Cardiac fibroblast (primary cell): ENCODE measurements at regions not wholly inside any gene's neighbourhood (a gene's known extent, or its start where the extent isn't known, plus 50 kb on each side); places are given as distances from the start of the nearest gene placed in this dataset.
"Not testable (repeated sequence)": the region's sequence is repeated elsewhere in the genome, so short reads cannot be mapped to it uniquely, and the experiment has no call there.

Experiments
- DNase-seq, 2 donors: peaks; one replicate each; pipeline versions ENCODE4 v3.0.0 to v3.0.0-alpha.2; 2010; ENCODE audit warnings: low read depth in 2 of 2
- H3K4me3 ChIP-seq, 2 donors: replicated peaks in 1 of 2; 1 replicate in 1 of 2; 2 replicates in 1 of 2; pipeline ENCODE4 v1.5.1; 2011; ENCODE audit warnings: low read depth in 2 of 2, low read length in 2 of 2, mild to moderate bottlenecking in 2 of 2, moderate library complexity in 1 of 2
- TF ChIP-seq, protein P1 (sequence below): IDR thresholded peaks from one replicate; pipeline ENCODE4 v1.5.1; 2011; ENCODE audit warnings: low read depth, mild to moderate bottlenecking, low read length, inconsistent platforms

DNA sequence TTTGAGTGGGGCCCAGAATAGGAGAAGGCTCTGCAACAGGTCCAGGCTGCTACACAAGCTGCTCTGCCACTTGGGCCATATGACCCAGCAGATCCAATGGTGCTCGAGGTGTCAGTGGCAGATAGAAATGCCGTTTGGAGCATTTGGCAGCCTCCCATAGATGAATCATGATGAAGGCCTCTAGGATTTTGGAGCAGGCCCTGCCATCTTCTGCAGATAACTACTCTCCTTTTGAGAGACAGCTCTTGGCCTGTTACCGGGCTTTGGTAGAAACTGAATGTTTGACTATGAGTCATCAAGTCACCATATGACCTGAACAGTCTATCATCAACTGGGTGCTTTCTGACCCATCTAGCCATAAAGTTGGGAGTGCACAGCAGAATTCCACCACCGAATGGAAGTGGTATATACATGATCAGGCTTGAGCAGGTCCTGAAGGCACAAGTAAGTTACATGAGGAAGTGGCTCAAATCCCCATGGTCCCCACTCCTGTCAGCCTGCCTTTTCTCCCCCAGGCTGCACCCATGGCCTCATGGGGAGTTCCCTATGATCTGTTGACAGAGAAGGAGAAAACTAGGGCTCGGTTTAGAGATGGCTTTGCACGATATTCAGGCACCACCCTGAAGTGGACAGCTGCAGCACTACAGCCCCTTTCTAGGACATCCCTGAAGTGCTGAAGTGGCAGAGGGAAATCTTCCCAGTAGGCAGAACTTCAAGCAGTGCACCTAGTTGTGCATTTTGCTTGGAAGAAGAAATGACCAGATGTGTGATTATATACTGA, 971.4 kb downstream of the MCTP2 start:
- H3K4me3 ChIP-seq = no peak overlapping the region
- TF ChIP-seq, protein P1, sequence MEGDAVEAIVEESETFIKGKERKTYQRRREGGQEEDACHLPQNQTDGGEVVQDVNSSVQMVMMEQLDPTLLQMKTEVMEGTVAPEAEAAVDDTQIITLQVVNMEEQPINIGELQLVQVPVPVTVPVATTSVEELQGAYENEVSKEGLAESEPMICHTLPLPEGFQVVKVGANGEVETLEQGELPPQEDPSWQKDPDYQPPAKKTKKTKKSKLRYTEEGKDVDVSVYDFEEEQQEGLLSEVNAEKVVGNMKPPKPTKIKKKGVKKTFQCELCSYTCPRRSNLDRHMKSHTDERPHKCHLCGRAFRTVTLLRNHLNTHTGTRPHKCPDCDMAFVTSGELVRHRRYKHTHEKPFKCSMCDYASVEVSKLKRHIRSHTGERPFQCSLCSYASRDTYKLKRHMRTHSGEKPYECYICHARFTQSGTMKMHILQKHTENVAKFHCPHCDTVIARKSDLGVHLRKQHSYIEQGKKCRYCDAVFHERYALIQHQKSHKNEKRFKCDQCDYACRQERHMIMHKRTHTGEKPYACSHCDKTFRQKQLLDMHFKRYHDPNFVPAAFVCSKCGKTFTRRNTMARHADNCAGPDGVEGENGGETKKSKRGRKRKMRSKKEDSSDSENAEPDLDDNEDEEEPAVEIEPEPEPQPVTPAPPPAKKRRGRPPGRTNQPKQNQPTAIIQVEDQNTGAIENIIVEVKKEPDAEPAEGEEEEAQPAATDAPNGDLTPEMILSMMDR = no peak
- peak; percentile 3 to 6 for DNase-seq

DNA sequence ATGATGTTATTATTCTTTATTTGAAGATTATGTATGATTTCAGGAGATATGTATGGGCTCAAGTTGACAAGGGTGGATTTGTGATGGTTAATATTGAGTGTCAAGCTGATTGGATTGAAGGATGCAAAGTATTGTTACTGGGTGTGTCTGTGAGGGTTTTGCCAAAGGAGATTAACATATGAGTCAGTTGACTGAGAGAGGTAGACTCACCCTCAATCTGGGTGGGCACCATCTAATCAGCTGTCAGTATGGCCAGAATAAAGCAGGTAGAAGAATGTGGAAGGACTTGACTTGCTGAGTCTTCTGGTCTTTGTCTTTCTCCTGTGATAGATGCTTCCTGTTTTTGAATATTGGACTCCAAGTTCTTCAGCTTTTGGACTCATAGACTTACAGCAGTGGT, 973.7 kb downstream of the MCTP2 start:
- H3K4me3 ChIP-seq = no peak overlapping the region
- TF ChIP-seq, protein P1 = no peak
- DNase-seq = no peak

DNA sequence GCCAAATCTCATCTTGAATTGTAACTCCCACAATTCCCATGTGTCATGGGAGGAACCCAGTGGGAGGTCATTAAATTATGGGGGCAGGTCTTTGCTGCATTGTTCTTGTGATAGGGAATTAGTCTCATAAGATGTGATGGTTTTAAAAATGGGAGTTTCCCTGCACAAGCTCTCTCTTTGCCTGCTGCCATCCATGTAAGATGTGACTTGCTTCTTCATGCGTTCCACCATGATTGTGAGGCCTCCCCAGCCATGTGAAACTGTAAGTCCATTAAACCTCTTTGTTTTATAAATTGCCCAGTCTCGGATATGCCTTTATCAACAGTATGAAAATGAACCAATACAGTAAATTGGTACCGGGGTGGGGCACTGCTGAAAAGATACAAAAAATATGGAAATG, 974.5 kb downstream of the MCTP2 start:
- not testable (repeated sequence) for DNase-seq, H3K4me3 ChIP-seq

DNA sequence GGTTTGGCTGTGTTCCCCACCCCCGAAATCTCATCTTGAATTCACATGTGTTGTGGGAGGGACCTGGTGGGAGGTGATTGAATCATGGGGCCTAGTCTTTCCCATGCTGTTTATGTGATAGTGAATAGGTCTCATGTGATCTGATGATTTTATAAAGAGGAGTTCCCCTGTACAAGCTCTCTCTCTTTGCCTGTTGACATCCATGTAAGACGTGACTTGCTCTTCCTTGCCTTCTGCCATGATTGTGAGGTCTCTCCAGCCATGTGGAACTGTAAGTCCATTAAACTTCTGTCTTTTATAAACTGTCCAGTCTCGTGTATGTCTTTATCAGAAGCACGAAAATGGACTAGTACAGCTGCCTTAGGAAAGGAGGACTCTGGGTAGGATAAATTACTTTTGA, 976.7 kb downstream of the MCTP2 start:
- TF ChIP-seq, protein P1 = no peak
- DNase-seq = no peak
- H3K4me3 ChIP-seq = no peak overlapping the region

DNA sequence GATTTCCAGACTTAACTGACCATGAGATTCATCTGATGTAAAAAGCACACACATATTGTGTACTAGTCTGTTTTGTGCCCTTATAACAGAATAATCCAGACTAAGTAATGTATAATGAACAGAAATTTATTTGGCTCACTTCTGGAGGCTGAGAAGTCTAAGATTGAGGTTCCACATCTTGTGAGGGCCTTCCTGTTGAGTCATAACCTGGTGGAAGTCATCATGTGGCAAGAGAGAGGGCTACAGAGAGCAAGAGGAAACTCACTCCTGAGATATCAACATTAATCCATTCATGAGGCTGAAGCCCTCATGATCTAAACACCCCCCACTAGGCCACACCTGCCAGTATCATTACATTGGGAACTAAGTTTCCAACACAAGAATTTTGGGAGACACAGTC, 977.6 kb downstream of the MCTP2 start:
- DNase-seq = peak; percentile 2 to 37
- TF ChIP-seq, protein P1 = no peak
- no peak overlapping the region for H3K4me3 ChIP-seq

DNA sequence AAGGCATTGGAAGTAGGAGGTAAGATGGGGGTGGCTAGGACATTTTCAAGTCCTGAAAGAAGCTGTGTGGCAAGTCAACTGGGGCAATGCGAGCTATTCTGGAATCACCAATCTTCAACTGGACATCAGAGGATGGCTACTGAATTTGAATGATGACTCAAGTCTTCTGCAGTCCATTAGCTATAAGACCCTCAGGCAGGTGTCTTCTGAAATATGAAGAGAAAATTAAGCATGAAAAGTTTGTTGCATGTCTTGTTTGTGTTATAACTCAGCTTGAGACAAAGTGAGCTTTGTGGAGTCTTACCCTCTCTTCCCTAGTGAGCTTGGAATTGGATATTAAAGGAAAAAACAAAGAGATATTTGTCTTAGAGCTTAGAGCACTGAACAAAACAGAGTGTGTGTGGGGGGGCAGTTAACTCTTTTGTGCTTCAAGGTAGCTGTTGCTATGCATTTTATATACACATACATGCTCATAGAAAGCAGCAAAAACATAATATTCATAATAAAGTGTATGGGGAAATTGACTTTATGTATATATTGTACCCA, 979.1 kb downstream of the MCTP2 start:
- no peak for DNase-seq

DNA sequence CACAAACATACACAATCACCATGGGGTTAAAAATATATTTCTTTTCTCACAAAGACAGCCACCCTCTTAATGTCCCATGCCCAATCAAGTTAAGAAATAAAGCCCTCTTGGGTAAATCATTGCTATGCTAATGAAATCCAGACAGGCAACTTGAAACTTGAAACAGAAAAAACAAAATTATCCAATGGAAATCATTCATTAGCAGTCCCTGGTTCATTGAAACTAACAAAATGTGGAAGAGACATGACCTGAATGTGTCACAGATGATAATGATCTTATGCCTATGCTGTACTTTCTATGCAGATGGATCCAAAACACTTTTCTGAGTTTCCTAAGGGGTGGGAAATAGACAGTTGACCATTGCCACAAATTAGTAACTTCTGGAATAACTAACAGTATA, 983.7 kb downstream of the MCTP2 start:
- TF ChIP-seq, protein P1 = no peak

More for the DNA sequence above, 979.1 kb downstream of the MCTP2 start:
- TF ChIP-seq, protein P1 = no peak
- H3K4me3 ChIP-seq = no peak overlapping the region

More for the DNA sequence above, 983.7 kb downstream of the MCTP2 start:
- no peak for DNase-seq
- H3K4me3 ChIP-seq = no peak overlapping the region
